Prostate gland (tissue), 2 donors: ENCODE measurements at regions not wholly inside any gene's neighbourhood (a gene's known extent, or its start where the extent isn't known, plus 50 kb on each side); places are given as distances from the start of the nearest gene placed in this dataset.

Experiments used
- DNase-seq: peaks from one replicate; pipeline ENCODE4 v3.0.0-alpha.2; 2019; ENCODE audit warnings: low spot score
- H3K27ac ChIP-seq, 2 donors: fragments of 200-600 bp; sonication (generic); 2 replicates each; pipeline ENCODE4 v1.5.1; 2017 to 2019
- H3K27me3 ChIP-seq: fragments of 200-600 bp; sonication (generic); replicated peaks from 2 replicates; pipeline ENCODE4 v1.5.1; 2019; ENCODE audit not compliant: insufficient read depth
- H3K36me3 ChIP-seq, 2 donors: fragments of 200-600 bp; sonication (generic); 1 replicate in 1 of 2; 2 replicates in 1 of 2; pipeline versions ENCODE4 v1.5.1 to v1.8.1; 2017 to 2019
- H3K4me1 ChIP-seq: fragments of 200-600 bp; sonication (generic); replicated peaks from 2 replicates; pipeline ENCODE4 v1.5.1; 2019
- H3K4me3 ChIP-seq, 2 donors: fragments of 200-600 bp; sonication (generic); 2 replicates each; pipeline ENCODE4 v1.5.1; 2017 to 2019
- H3K9me3 ChIP-seq: fragments of 200-600 bp; sonication (generic); 2 replicates; pipeline ENCODE4 v1.5.1; 2017
- CTCF ChIP-seq, 4 experiments: fragments of 200-600 bp in 2 of 4; fragments of 450-650 bp in 2 of 4; sonication (generic) in 2 of 4; IDR thresholded peaks; 1 replicate in 3 of 4; 2 replicates in 1 of 4; pipeline ENCODE4 v1.5.1; 2016 to 2019; ENCODE audit warnings: antibody characterized with exemption in 4 of 4, mild to moderate bottlenecking in 2 of 4, moderate library complexity in 2 of 4
- POLR2A ChIP-seq: fragments of 450-650 bp; IDR thresholded peaks from one replicate; pipeline ENCODE4 v1.6.1; 2016; ENCODE audit warnings: antibody characterized with exemption, mild to moderate bottlenecking
- POLR2AphosphoS5 ChIP-seq: sonication (generic); formaldehyde crosslinking; IDR thresholded peaks from one replicate; pipeline ENCODE4 v1.6.1; 2017; ENCODE audit warnings: antibody characterized with exemption
- WGBS: methylation state at CpG from one replicate; pipeline ENCODE4 v1.1.5; 2018; 5-methylcytosine and 5-hydroxymethylcytosine counted together
- intact Hi-C: fragments of 100-400 bp; cut with DNase I; formaldehyde crosslinking; loops from one replicate; pipeline ENCODE4 v1.14.2; 2022

- no peaks in the 10 kb centered on the region for H3K27me3 ChIP-seq
- no peaks in the 10 kb centered on the region for H3K36me3 ChIP-seq
- no peak overlapping the region for H3K27ac ChIP-seq
- no peaks in the 10 kb centered on the region for H3K4me1 ChIP-seq
- WGBS: 81% methylated on average over 5 of the region's 5 CpGs
- DNase-seq: no peak
- TF ChIP-seq POLR2A: no peak
- TF ChIP-seq POLR2AphosphoS5: no peak
- no peak for TF ChIP-seq CTCF (IDR thresholded peaks at IDR 0.05)
- intact Hi-C loops: no loop called here
- H3K9me3 ChIP-seq: no peaks in the 10 kb centered on the region
- H3K4me3 ChIP-seq: no peak overlapping the region
These were observed 392.6 kb upstream of the DEPDC1 start for GRCh38 chr1:68889471-68889870.

- Histone ChIP-seq H3K27me3 (no peaks in the 10 kb centered on the region), H3K4me1 (no peaks in the 10 kb centered on the region), H3K4me3 (no peak overlapping the region), H3K9me3 (no peaks in the 10 kb centered on the region), H3K27ac (no peak overlapping the region), H3K36me3 (no peaks in the 10 kb centered on the region)
- WGBS: 93% methylated on average over 3 of the region's 3 CpGs
- TF ChIP-seq POLR2A: no peak
- no peak for TF ChIP-seq POLR2AphosphoS5
- TF ChIP-seq CTCF (IDR thresholded peaks at IDR 0.05): no peak
- no peak for DNase-seq
- intact Hi-C loops: no loop called here
These were observed 393.9 kb upstream of the DEPDC1 start for GRCh38 chr1:68890736-68891135.

- Histone ChIP-seq H3K27ac (no peak overlapping the region), H3K36me3 (no peaks in the 10 kb centered on the region), H3K9me3 (no peaks in the 10 kb centered on the region), H3K4me3 (no peak overlapping the region), H3K4me1 (no peaks in the 10 kb centered on the region), H3K27me3 (peaks cover 2% of the 10 kb centered on the region)
- DNase-seq: no peak
- TF ChIP-seq POLR2A: no peak
- intact Hi-C loops: no loop called here
- WGBS: 82% methylated on average over 3 of the region's 3 CpGs
These were observed 407.6 kb upstream of the DEPDC1 start for GRCh38 chr1:68904477-68904876.

- H3K27ac ChIP-seq: no peak overlapping the region
- WGBS: 80% methylated on average over 3 of the region's 3 CpGs
- H3K27me3 ChIP-seq: no peaks in the 10 kb centered on the region
- TF ChIP-seq CTCF (IDR thresholded peaks at IDR 0.05) (no peak), POLR2A (no peak), POLR2AphosphoS5 (no peak)
- no peak overlapping the region for H3K4me3 ChIP-seq
- H3K9me3 ChIP-seq: no peaks in the 10 kb centered on the region
- no peaks in the 10 kb centered on the region for H3K4me1 ChIP-seq
- intact Hi-C loops: no loop called here
- H3K36me3 ChIP-seq: no peaks in the 10 kb centered on the region
- DNase-seq: no peak
These were observed 409.5 kb upstream of the DEPDC1 start for GRCh38 chr1:68906431-68906830.

GRCh38 chr1:68907491-68907890, 410.6 kb upstream of the DEPDC1 start:
- Histone ChIP-seq H3K9me3 (no peaks in the 10 kb centered on the region), H3K27me3 (no peaks in the 10 kb centered on the region), H3K36me3 (no peaks in the 10 kb centered on the region), H3K27ac (no peak overlapping the region), H3K4me1 (no peaks in the 10 kb centered on the region), H3K4me3 (no peak overlapping the region)
- WGBS: 51% methylated on average over 5 of the region's 5 CpGs
- intact Hi-C loops: no loop called here
- DNase-seq: no peak
- TF ChIP-seq POLR2A (no peak), POLR2AphosphoS5 (no peak), CTCF (IDR thresholded peaks at IDR 0.05) (no peak)
